OCI-LY1 (cell line): ENCODE measurements at regions not wholly inside any gene's neighbourhood (a gene's known extent, or its start where the extent isn't known, plus 50 kb on each side); places are given as distances from the start of the nearest gene placed in this dataset.

Experiments
- EZH2 ChIP-seq: fragments of 200-600 bp; sonication (generic), shearing (Covaris generic); IDR thresholded peaks from 2 replicates; pipeline ENCODE4 v1.8.0; 2017; ENCODE audit warnings: borderline replicate concordance, mixed run types, mild to moderate bottlenecking, antibody characterized with exemption, low read length, moderate library complexity, mixed read lengths
- TF ChIP-seq, protein P1 (sequence below): fragments of 200-600 bp; sonication (generic), shearing (Covaris generic); IDR thresholded peaks from 2 replicates; pipeline ENCODE4 v1.5.1; 2017; ENCODE audit warnings: mild to moderate bottlenecking, antibody characterized with exemption, low read length, moderate library complexity, mixed read lengths

- TF ChIP-seq, protein P1, sequence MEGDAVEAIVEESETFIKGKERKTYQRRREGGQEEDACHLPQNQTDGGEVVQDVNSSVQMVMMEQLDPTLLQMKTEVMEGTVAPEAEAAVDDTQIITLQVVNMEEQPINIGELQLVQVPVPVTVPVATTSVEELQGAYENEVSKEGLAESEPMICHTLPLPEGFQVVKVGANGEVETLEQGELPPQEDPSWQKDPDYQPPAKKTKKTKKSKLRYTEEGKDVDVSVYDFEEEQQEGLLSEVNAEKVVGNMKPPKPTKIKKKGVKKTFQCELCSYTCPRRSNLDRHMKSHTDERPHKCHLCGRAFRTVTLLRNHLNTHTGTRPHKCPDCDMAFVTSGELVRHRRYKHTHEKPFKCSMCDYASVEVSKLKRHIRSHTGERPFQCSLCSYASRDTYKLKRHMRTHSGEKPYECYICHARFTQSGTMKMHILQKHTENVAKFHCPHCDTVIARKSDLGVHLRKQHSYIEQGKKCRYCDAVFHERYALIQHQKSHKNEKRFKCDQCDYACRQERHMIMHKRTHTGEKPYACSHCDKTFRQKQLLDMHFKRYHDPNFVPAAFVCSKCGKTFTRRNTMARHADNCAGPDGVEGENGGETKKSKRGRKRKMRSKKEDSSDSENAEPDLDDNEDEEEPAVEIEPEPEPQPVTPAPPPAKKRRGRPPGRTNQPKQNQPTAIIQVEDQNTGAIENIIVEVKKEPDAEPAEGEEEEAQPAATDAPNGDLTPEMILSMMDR: no peak
- no peak for TF ChIP-seq EZH2
Observed at GRCh38 chr4:173685831-173686210, 155.8 kb upstream of the HAND2 start.
